Erythroblast (primary cell): ENCODE measurements at regions not wholly inside any gene's neighbourhood (a gene's known extent, or its start where the extent isn't known, plus 50 kb on each side); places are given as distances from the start of the nearest gene placed in this dataset.

ENCODE experiments used
- GATA1 ChIP-seq: IDR thresholded peaks from 2 replicates; pipeline ENCODE4 v1.6.1; 2011; ENCODE audit warnings: low read depth, mild to moderate bottlenecking, control low read depth, low read length, moderate library complexity
- POLR2A ChIP-seq: IDR thresholded peaks from 2 replicates; pipeline ENCODE4 v1.6.1; 2011; ENCODE audit warnings: mild to moderate bottlenecking, low read length

GRCh38 chr12:107571492-107571891 lies 114.1 kb upstream of the PWP1 start:
- TF ChIP-seq POLR2A (no peak), GATA1 (no peak)
